BLaER1 (cell line): ENCODE measurements at regions not wholly inside any gene's neighbourhood (a gene's known extent, or its start where the extent isn't known, plus 50 kb on each side); places are given as distances from the start of the nearest gene placed in this dataset.
"Not testable (repeated sequence)": the region's sequence is repeated elsewhere in the genome, so short reads cannot be mapped to it uniquely, and the experiment has no call there.

ENCODE experiments used
- H3K27ac ChIP-seq: shearing (Covaris generic); formaldehyde crosslinking; 2 replicates; pipeline ENCODE4 v1.8.1; 2022
- H3K27me3 ChIP-seq: shearing (Covaris generic); formaldehyde crosslinking; 2 replicates; pipeline ENCODE4 v1.8.1; 2022
- H3K36me3 ChIP-seq: shearing (Covaris generic); formaldehyde crosslinking; 2 replicates; pipeline ENCODE4 v1.8.1; 2022
- H3K4me1 ChIP-seq: shearing (Covaris generic); formaldehyde crosslinking; 2 replicates; pipeline ENCODE4 v1.8.1; 2022
- H3K4me2 ChIP-seq: shearing (Covaris generic); formaldehyde crosslinking; 2 replicates; pipeline ENCODE4 v1.8.1; 2022
- H3K4me3 ChIP-seq: shearing (Covaris generic); formaldehyde crosslinking; 2 replicates; pipeline ENCODE4 v1.8.1; 2022
- H3K9ac ChIP-seq: shearing (Covaris generic); formaldehyde crosslinking; 2 replicates; pipeline ENCODE4 v1.8.1; 2022
- H3K9me3 ChIP-seq: shearing (Covaris generic); formaldehyde crosslinking; 2 replicates; pipeline ENCODE4 v1.8.1; 2022
- H4K20me1 ChIP-seq: shearing (Covaris generic); formaldehyde crosslinking; 2 replicates; pipeline ENCODE4 v1.8.1; 2022
- Cebpa-rat ChIP-seq: shearing (Covaris generic); IDR thresholded peaks from 2 replicates; pipeline ENCODE4 v1.8.1; 2022

- H3K27me3 ChIP-seq: no peaks in the 10 kb centered on the region
- H3K4me3 ChIP-seq: no peak overlapping the region
- H3K9me3 ChIP-seq: no peaks in the 10 kb centered on the region
- no peaks in the 10 kb centered on the region for H3K4me1 ChIP-seq
- no peaks in the 10 kb centered on the region for H4K20me1 ChIP-seq
- no peak overlapping the region for H3K4me2 ChIP-seq
- TF ChIP-seq Cebpa-rat: no peak
- H3K9ac ChIP-seq: no peak overlapping the region
- no peaks in the 10 kb centered on the region for H3K36me3 ChIP-seq
- H3K27ac ChIP-seq: no peak overlapping the region
These were observed 349.4 kb upstream of the SPRED2 start for GRCh38 chr2:65781756-65782155.

- Histone ChIP-seq H3K36me3 (no peaks in the 10 kb centered on the region), H3K27me3 (no peaks in the 10 kb centered on the region), H3K9me3 (no peaks in the 10 kb centered on the region), H3K27ac (no peak overlapping the region), H3K4me1 (no peaks in the 10 kb centered on the region), H3K9ac (no peak overlapping the region), H3K4me3 (no peak overlapping the region), H3K4me2 (no peak overlapping the region), H4K20me1 (no peaks in the 10 kb centered on the region)
- TF ChIP-seq Cebpa-rat: no peak
These were observed 346.6 kb upstream of the SPRED2 start for GRCh38 chr2:65779021-65779420.

GRCh38 chr2:65778137-65778536 lies 345.7 kb upstream of the SPRED2 start:
- Histone ChIP-seq H3K9me3 (no peaks in the 10 kb centered on the region), H3K4me1 (no peaks in the 10 kb centered on the region), H3K27ac (no peak overlapping the region), H3K27me3 (no peaks in the 10 kb centered on the region), H3K9ac (no peak overlapping the region), H3K36me3 (no peaks in the 10 kb centered on the region), H3K4me3 (no peak overlapping the region), H3K4me2 (no peak overlapping the region), H4K20me1 (no peaks in the 10 kb centered on the region)
- TF ChIP-seq Cebpa-rat: no peak

GRCh38 chr2:65775839-65776238 lies 343.4 kb upstream of the SPRED2 start:
- TF ChIP-seq Cebpa-rat: no peak
- no peaks in the 10 kb centered on the region for H3K36me3 ChIP-seq

GRCh38 chr2:65767946-65768345 lies 335.5 kb upstream of the SPRED2 start:
- Histone ChIP-seq H3K27ac (no peak overlapping the region), H3K36me3 (no peaks in the 10 kb centered on the region), H3K4me3 (no peak overlapping the region), H3K4me1 (no peaks in the 10 kb centered on the region), H3K27me3 (no peaks in the 10 kb centered on the region), H3K9ac (no peak overlapping the region), H3K4me2 (no peak overlapping the region), H3K9me3 (no peaks in the 10 kb centered on the region), H4K20me1 (no peaks in the 10 kb centered on the region)
- no peak for TF ChIP-seq Cebpa-rat

More at GRCh38 chr2:65775839-65776238, 343.4 kb upstream of the SPRED2 start:
- H3K9ac ChIP-seq: no peak overlapping the region
- no peaks in the 10 kb centered on the region for H3K9me3 ChIP-seq
- H3K4me2 ChIP-seq: no peak overlapping the region
- no peaks in the 10 kb centered on the region for H3K27me3 ChIP-seq
- no peak overlapping the region for H3K4me3 ChIP-seq
- H3K27ac ChIP-seq: no peak overlapping the region
- H4K20me1 ChIP-seq: no peaks in the 10 kb centered on the region
- no peaks in the 10 kb centered on the region for H3K4me1 ChIP-seq

GRCh38 chr2:65766768-65767267 lies 334.4 kb upstream of the SPRED2 start:
- Histone ChIP-seq H3K27me3 (no peaks in the 10 kb centered on the region), H3K9me3 (no peaks in the 10 kb centered on the region), H3K4me2 (no peak overlapping the region), H3K36me3 (no peaks in the 10 kb centered on the region), H3K27ac (no peak overlapping the region), H3K9ac (no peak overlapping the region), H4K20me1 (no peaks in the 10 kb centered on the region), H3K4me1 (no peaks in the 10 kb centered on the region), H3K4me3 (no peak overlapping the region)
- no peak for TF ChIP-seq Cebpa-rat

GRCh38 chr2:65765376-65765775 lies 333.0 kb upstream of the SPRED2 start:
- H3K27ac ChIP-seq: no peak overlapping the region
- H3K4me1 ChIP-seq: no peaks in the 10 kb centered on the region
- H3K9me3 ChIP-seq: no peaks in the 10 kb centered on the region
- H3K4me2 ChIP-seq: no peak overlapping the region
- H4K20me1 ChIP-seq: no peaks in the 10 kb centered on the region
- no peaks in the 10 kb centered on the region for H3K36me3 ChIP-seq
- no peak for TF ChIP-seq Cebpa-rat
- no peak overlapping the region for H3K4me3 ChIP-seq
- no peak overlapping the region for H3K9ac ChIP-seq
- H3K27me3 ChIP-seq: no peaks in the 10 kb centered on the region

- H3K4me2 ChIP-seq: no peak overlapping the region
- no peaks in the 10 kb centered on the region for H3K36me3 ChIP-seq
- peaks cover 8% of the 10 kb centered on the region for H3K9me3 ChIP-seq
- H3K27ac ChIP-seq: no peak overlapping the region
- H3K27me3 ChIP-seq: no peaks in the 10 kb centered on the region
- no peak overlapping the region for H3K4me3 ChIP-seq
- H3K4me1 ChIP-seq: no peaks in the 10 kb centered on the region
- no peaks in the 10 kb centered on the region for H4K20me1 ChIP-seq
- H3K9ac ChIP-seq: no peak overlapping the region
- no peak for TF ChIP-seq Cebpa-rat
These were observed 329.7 kb upstream of the SPRED2 start for GRCh38 chr2:65762068-65762467.

- peaks cover 27% of the 10 kb centered on the region for H3K9me3 ChIP-seq
- H3K4me1 ChIP-seq: no peaks in the 10 kb centered on the region
- no peak overlapping the region for H3K4me3 ChIP-seq
- H3K9ac ChIP-seq: no peak overlapping the region
- H4K20me1 ChIP-seq: no peaks in the 10 kb centered on the region
- no peak overlapping the region for H3K27ac ChIP-seq
- TF ChIP-seq Cebpa-rat: no peak
- H3K36me3 ChIP-seq: no peaks in the 10 kb centered on the region
- no peak overlapping the region for H3K4me2 ChIP-seq
- H3K27me3 ChIP-seq: no peaks in the 10 kb centered on the region
These were observed 321.8 kb upstream of the SPRED2 start for GRCh38 chr2:65754219-65754618.

GRCh38 chr2:65751408-65751807 lies 319.0 kb upstream of the SPRED2 start:
- Histone ChIP-seq H3K9me3 (peaks cover 19% of the 10 kb centered on the region), H3K4me3 (no peak overlapping the region), H3K4me1 (no peaks in the 10 kb centered on the region), H3K9ac (no peak overlapping the region), H3K27me3 (no peaks in the 10 kb centered on the region), H3K36me3 (no peaks in the 10 kb centered on the region), H3K4me2 (no peak overlapping the region), H4K20me1 (no peaks in the 10 kb centered on the region), H3K27ac (no peak overlapping the region)
- TF ChIP-seq Cebpa-rat: no peak

GRCh38 chr2:65749545-65749944 lies 317.1 kb upstream of the SPRED2 start:
- Histone ChIP-seq H3K27ac (no peak overlapping the region), H3K4me2 (no peak overlapping the region), H3K9ac (no peak overlapping the region), H3K4me3 (no peak overlapping the region), H4K20me1 (no peaks in the 10 kb centered on the region), H3K9me3 (peaks cover 6% of the 10 kb centered on the region; the same call in 1 of the 2 replicates), H3K27me3 (no peaks in the 10 kb centered on the region), H3K36me3 (no peaks in the 10 kb centered on the region), H3K4me1 (no peaks in the 10 kb centered on the region)
- no peak for TF ChIP-seq Cebpa-rat

GRCh38 chr2:65747875-65748274 lies 315.5 kb upstream of the SPRED2 start:
- H3K27ac ChIP-seq, H3K27me3 ChIP-seq, H3K36me3 ChIP-seq, H3K4me2 ChIP-seq, H3K9me3 ChIP-seq, H4K20me1 ChIP-seq, H3K4me1 ChIP-seq, H3K4me3 ChIP-seq, H3K9ac ChIP-seq: not testable (repeated sequence)
